Spinal cord (tissue), 9 donors: ENCODE measurements at regions not wholly inside any gene's neighbourhood (a gene's known extent, or its start where the extent isn't known, plus 50 kb on each side); places are given as distances from the start of the nearest gene placed in this dataset.

ENCODE experiments used
- DNase-seq, 6 donors: peaks; one replicate each; pipeline versions ENCODE4 v3.0.0 to v3.0.0-alpha.2; 2013 to 2015; ENCODE audit warnings: low spot score in 6 of 6, low read depth in 4 of 6
- H3K27ac ChIP-seq: one replicate; pipeline ENCODE4 v1.5.1; 2013; ENCODE audit warnings: low read depth, low read length, control low read depth
- H3K27me3 ChIP-seq: one replicate; pipeline ENCODE4 v1.6.1; 2013; ENCODE audit warnings: low read length; ENCODE audit not compliant: control insufficient read depth, insufficient read depth
- H3K36me3 ChIP-seq: one replicate; pipeline ENCODE4 v1.6.1; 2013; ENCODE audit warnings: low read length; ENCODE audit not compliant: control insufficient read depth, insufficient read depth
- H3K4me1 ChIP-seq: one replicate; pipeline ENCODE4 v1.6.1; 2013; ENCODE audit warnings: low read length; ENCODE audit not compliant: control insufficient read depth, insufficient read depth
- H3K4me3 ChIP-seq: one replicate; pipeline ENCODE4 v1.5.1; 2013; ENCODE audit warnings: low read depth, low read length, control low read depth
- H3K9me3 ChIP-seq: one replicate; pipeline ENCODE4 v1.6.1; 2013; ENCODE audit warnings: low read length; ENCODE audit not compliant: control insufficient read depth, insufficient read depth
- WGBS: methylation state at CpG from one replicate; pipeline ENCODE4 v1.1.5; 2013; ENCODE audit warnings: missing lambda C conversion rate; ENCODE audit not compliant: insufficient coverage; 5-methylcytosine and 5-hydroxymethylcytosine counted together
- donor health status: healthy.

GRCh38 chr4:153120235-153120634 lies 84.0 kb upstream of the TRIM2 start:
- no peak overlapping the region for H3K27ac ChIP-seq
- H3K27me3 ChIP-seq: no peaks in the 10 kb centered on the region
- H3K9me3 ChIP-seq: no peaks in the 10 kb centered on the region
- H3K4me1 ChIP-seq: no peaks in the 10 kb centered on the region
- H3K4me3 ChIP-seq: no peak overlapping the region
- WGBS: 100% methylated on average over 1 of the region's 2 CpGs
- DNase-seq: no peak
- no peaks in the 10 kb centered on the region for H3K36me3 ChIP-seq

DNA sequence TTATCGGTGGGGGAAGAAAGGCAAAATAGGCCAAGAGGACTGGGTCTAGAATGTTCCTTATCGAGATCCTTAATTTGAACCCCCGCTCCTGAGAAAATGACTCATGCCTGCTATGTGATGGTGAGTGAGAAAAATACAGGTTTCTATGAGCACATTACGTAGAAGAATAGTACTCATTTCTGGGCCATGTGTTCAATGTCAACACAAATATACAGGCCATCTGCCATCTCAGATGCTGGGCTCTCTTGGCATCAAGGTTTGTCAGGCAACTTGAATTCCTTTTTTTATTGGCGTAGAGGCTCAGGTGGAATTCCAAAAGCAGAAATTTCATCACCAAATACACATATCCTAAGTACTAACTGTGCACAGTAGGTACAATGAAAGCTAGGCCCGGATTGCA lies 81.4 kb upstream of the TRIM2 start:
- Histone ChIP-seq H3K27ac (no peak overlapping the region), H3K4me1 (peaks cover 4% of the 10 kb centered on the region), H3K27me3 (no peaks in the 10 kb centered on the region), H3K4me3 (no peak overlapping the region), H3K9me3 (no peaks in the 10 kb centered on the region), H3K36me3 (no peaks in the 10 kb centered on the region)
- peak in 1 of 6 donors; percentile 84 for DNase-seq
- 95% methylated on average over 3 of the region's 6 CpGs for WGBS

DNA sequence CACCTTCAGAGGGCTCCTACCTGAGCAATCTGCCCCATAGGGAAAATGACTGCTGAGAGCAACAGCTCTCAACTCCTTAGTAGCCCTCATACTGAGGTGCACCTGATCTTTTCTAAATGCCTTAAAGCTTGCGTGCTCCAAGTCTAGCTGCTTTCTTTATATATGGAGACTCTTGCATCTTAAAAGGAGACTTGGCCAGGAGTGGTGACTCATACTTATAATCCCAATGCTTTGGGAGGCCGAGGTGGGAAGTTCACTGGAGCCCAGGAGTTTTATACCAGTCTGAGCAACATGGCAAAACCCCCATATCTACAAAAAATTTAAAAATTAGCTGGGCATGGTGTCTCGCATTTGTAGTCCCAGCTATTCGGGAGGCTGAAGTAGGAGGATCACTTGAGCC lies 78.1 kb upstream of the TRIM2 start:
- Histone ChIP-seq H3K36me3 (no peaks in the 10 kb centered on the region), H3K27ac (no peak overlapping the region), H3K4me1 (peaks cover 4% of the 10 kb centered on the region), H3K4me3 (no peak overlapping the region), H3K9me3 (no peaks in the 10 kb centered on the region), H3K27me3 (no peaks in the 10 kb centered on the region)
- no CpG with 5 or more reads among the region's 4 CpGs for WGBS
- no peak for DNase-seq

DNA sequence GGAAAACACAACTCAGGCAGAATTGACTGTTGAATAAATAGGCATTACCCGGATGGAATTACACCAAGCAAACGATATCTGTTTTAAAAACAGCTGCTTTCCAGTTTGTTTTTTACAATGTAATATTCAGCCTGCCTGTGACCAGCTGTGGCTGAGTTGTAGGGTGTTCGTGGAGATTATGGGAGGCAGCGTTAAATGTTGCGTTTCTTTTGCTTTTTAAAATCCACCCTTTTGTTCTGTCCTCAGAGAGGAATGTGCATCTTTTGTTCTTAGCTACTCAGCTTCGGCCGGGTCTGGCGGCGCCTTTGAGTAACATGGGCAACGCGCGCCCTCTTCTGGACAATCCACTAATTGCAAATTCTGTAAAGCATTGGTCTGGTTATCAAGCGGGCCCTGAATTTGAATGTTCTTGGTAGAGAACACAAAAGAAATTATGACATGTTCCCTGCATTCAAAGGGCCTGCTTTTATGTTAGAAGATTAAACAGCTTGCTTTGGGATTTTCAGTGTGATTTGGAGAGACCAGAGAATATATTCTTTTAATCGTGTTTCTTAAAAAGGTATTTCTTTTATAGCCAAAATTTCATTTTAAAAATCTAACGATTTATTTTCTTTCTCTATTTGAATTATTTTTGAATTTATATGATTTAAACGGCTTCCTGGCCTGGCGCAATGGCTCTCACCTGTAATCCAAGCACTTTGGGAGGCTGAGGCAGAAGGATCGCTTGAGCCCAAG lies 76.3 kb upstream of the TRIM2 start:
- Histone ChIP-seq H3K9me3 (no peaks in the 10 kb centered on the region), H3K27ac (peak overlapping the region; percentile 10), H3K4me3 (peak overlapping the region; percentile 28), H3K36me3 (no peaks in the 10 kb centered on the region), H3K4me1 (peaks cover 4% of the 10 kb centered on the region), H3K27me3 (no peaks in the 10 kb centered on the region)
- WGBS: 10% methylated on average over 11 of the region's 18 CpGs
- peak; percentile 86 to 99 (median 94) for DNase-seq

DNA sequence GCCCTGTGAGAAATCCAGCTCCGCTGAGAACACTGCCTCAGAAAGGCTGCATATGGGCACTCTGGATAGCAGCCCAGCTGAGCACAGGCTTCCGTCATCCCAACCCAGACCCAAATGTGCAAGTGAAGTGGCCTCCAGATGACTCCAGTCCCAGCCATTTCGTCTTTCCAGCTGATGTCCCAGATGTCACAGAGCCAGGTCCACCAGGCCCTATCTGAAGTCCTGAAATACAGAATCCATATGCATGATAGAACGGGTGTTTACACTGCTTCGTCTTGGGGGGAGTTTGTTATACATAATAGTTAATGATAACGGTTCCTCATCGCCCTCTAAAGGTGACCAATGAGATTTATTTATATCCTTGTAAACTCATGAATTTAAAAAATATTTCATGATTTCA lies 72.6 kb upstream of the TRIM2 start:
- Histone ChIP-seq H3K27me3 (no peaks in the 10 kb centered on the region), H3K36me3 (no peaks in the 10 kb centered on the region), H3K4me3 (no peak overlapping the region), H3K27ac (no peak overlapping the region), H3K9me3 (no peaks in the 10 kb centered on the region), H3K4me1 (peaks cover 4% of the 10 kb centered on the region)
- peak in 1 of 6 donors; percentile 51 for DNase-seq
- 71% methylated on average over 3 of the region's 7 CpGs for WGBS

- H3K27ac ChIP-seq: no peak overlapping the region
- H3K4me3 ChIP-seq: no peak overlapping the region
- peaks cover 12% of the 10 kb centered on the region for H3K4me1 ChIP-seq
- no peaks in the 10 kb centered on the region for H3K36me3 ChIP-seq
- DNase-seq: peak in 2 of 6 donors; percentile 54 to 56
- 100% methylated on average over 1 of the region's 6 CpGs for whole genome bisulfite sequencing
- no peaks in the 10 kb centered on the region for H3K27me3 ChIP-seq
- no peaks in the 10 kb centered on the region for H3K9me3 ChIP-seq
Observed at GRCh38 chr4:153137159-153137558, 67.1 kb upstream of the TRIM2 start.

GRCh38 chr4:153137677-153138630 lies 66.3 kb upstream of the TRIM2 start:
- DNase-seq: no peak
- Histone ChIP-seq H3K9me3 (no peaks in the 10 kb centered on the region), H3K36me3 (no peaks in the 10 kb centered on the region), H3K4me1 (peaks cover 18% of the 10 kb centered on the region), H3K27me3 (no peaks in the 10 kb centered on the region), H3K27ac (no peak overlapping the region), H3K4me3 (no peak overlapping the region)
- 93% methylated on average over 6 of the region's 8 CpGs for WGBS

- Histone ChIP-seq H3K36me3 (no peaks in the 10 kb centered on the region), H3K27me3 (no peaks in the 10 kb centered on the region), H3K4me1 (peaks cover 24% of the 10 kb centered on the region), H3K9me3 (no peaks in the 10 kb centered on the region), H3K27ac (no peak overlapping the region), H3K4me3 (no peak overlapping the region)
- no CpG with 5 or more reads among the region's 5 CpGs for WGBS
- no peak for DNase-seq
Observed at GRCh38 chr4:153138736-153139135, 65.5 kb upstream of the TRIM2 start.

- Histone ChIP-seq H3K36me3 (no peaks in the 10 kb centered on the region), H3K27ac (no peak overlapping the region), H3K27me3 (no peaks in the 10 kb centered on the region), H3K9me3 (no peaks in the 10 kb centered on the region), H3K4me3 (no peak overlapping the region), H3K4me1 (peaks cover 26% of the 10 kb centered on the region)
- 87% methylated on average over 3 of the region's 5 CpGs for WGBS
- no peak for DNase-seq
Observed at GRCh38 chr4:153140294-153140693, 63.9 kb upstream of the TRIM2 start.
